ENCODE measurements at regions not wholly inside any gene's neighbourhood (a gene's known extent, or its start where the extent isn't known, plus 50 kb on each side); places are given as distances from the start of the nearest gene placed in this dataset.

GRCh38 chr19:31658993-31659896, 310.0 kb upstream of the TSHZ3 start:
- no peaks in the 10 kb centered on the region for H3K9me3 ChIP-seq
- no peak overlapping the region for H3K4me3 ChIP-seq
- intact Hi-C loops (cut with DNase I) = no loop called here
- H3K4me1 ChIP-seq = no peaks in the 10 kb centered on the region
- H3K9ac ChIP-seq (ENCODE audit: low read depth in 2 of 2, low read length in 2 of 2) = no peak overlapping the region
- H3K27me3 ChIP-seq = no peaks in the 10 kb centered on the region
- no peak overlapping the region for H3K27ac ChIP-seq
- H3K36me3 ChIP-seq = no peaks in the 10 kb centered on the region
- TF ChIP-seq CTCF (IDR thresholded peaks at IDR 0.05) = no peak
- no peak for DNase-seq

- no peak overlapping the region for H3K27ac ChIP-seq
- intact Hi-C loops (cut with DNase I) = no loop called here
- no peak overlapping the region for H3K4me3 ChIP-seq
- H3K9ac ChIP-seq (ENCODE audit: low read depth in 2 of 2, low read length in 2 of 2) = no peak overlapping the region
- no peaks in the 10 kb centered on the region for H3K4me1 ChIP-seq
- no peak for TF ChIP-seq CTCF (IDR thresholded peaks at IDR 0.05)
- H3K27me3 ChIP-seq = no peaks in the 10 kb centered on the region
- H3K36me3 ChIP-seq = no peaks in the 10 kb centered on the region
- H3K9me3 ChIP-seq = no peaks in the 10 kb centered on the region
- DNase-seq = no peak
Measured at GRCh38 chr19:31659897-31660210, 310.6 kb upstream of the TSHZ3 start.

- TF ChIP-seq CTCF (IDR thresholded peaks at IDR 0.05) = no peak
- Histone ChIP-seq H3K9ac (ENCODE audit: low read depth in 2 of 2, low read length in 2 of 2) (no peak overlapping the region), H3K4me1 (no peaks in the 10 kb centered on the region), H3K36me3 (no peaks in the 10 kb centered on the region), H3K4me3 (no peak overlapping the region), H3K9me3 (no peaks in the 10 kb centered on the region), H3K27ac (no peak overlapping the region), H3K27me3 (no peaks in the 10 kb centered on the region)
- intact Hi-C loops (cut with DNase I) = no loop called here
- no peak for DNase-seq
Measured at GRCh38 chr19:31664096-31664495, 314.9 kb upstream of the TSHZ3 start.

GRCh38 chr19:31664997-31665396, 315.8 kb upstream of the TSHZ3 start:
- no peak overlapping the region for H3K9ac ChIP-seq (ENCODE audit: low read depth in 2 of 2, low read length in 2 of 2)
- no peak overlapping the region for H3K27ac ChIP-seq
- no peaks in the 10 kb centered on the region for H3K27me3 ChIP-seq
- no peaks in the 10 kb centered on the region for H3K4me1 ChIP-seq
- no peak for DNase-seq
- H3K4me3 ChIP-seq = no peak overlapping the region
- TF ChIP-seq CTCF (IDR thresholded peaks at IDR 0.05) = no peak
- intact Hi-C loops (cut with DNase I) = no loop called here
- H3K9me3 ChIP-seq = no peaks in the 10 kb centered on the region
- no peaks in the 10 kb centered on the region for H3K36me3 ChIP-seq

GRCh38 chr19:31666126-31666525, 316.9 kb upstream of the TSHZ3 start:
- H3K27ac ChIP-seq = no peak overlapping the region
- no peak for DNase-seq
- no peaks in the 10 kb centered on the region for H3K36me3 ChIP-seq
- no peak for TF ChIP-seq CTCF (IDR thresholded peaks at IDR 0.05)
- intact Hi-C loops (cut with DNase I) = no loop called here
- H3K9ac ChIP-seq (ENCODE audit: low read depth in 2 of 2, low read length in 2 of 2) = no peak overlapping the region
- H3K9me3 ChIP-seq = no peaks in the 10 kb centered on the region
- no peak overlapping the region for H3K4me3 ChIP-seq
- H3K27me3 ChIP-seq = no peaks in the 10 kb centered on the region
- H3K4me1 ChIP-seq = no peaks in the 10 kb centered on the region
